ENCODE measurements at regions not wholly inside any gene's neighbourhood (a gene's known extent, or its start where the extent isn't known, plus 50 kb on each side); places are given as distances from the start of the nearest gene placed in this dataset.
A peak's percentile ranks its signal among the peaks of the same experiment; 100 is the strongest.

DNA sequence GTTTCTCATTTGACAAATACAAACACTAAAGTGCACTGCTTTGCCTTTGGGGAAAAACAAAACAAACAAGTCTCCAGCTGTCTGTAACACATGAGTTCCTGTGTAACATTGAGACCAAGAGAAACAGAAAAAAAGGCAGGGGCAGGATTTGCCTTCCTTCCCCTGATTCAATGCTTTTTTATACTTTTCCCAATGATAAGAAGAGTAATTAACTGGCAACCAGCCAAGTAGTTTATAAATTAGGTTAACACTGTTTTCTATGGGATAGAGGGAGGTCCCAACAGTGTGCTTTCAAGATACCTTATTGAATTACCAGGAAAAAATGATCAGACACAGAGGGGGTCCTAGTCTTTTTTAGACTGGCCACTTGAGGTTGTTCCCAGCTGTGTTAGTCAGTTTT is 346.8 kb downstream of the TRIM36 start:
- DNase-seq = no peak
- Histone ChIP-seq H3K27ac (no peak overlapping the region), H3K4me1 (no peaks in the 10 kb centered on the region), H3K4me3 (no peak overlapping the region), H3K9me3 (no peaks in the 10 kb centered on the region), H3K36me3 (no peaks in the 10 kb centered on the region), H3K27me3 (no peaks in the 10 kb centered on the region), H3K9ac (ENCODE audit: low read depth in 2 of 2, low read length in 2 of 2) (no peak overlapping the region)
- TF ChIP-seq CTCF (IDR thresholded peaks at IDR 0.05) = no peak
- intact Hi-C loops (cut with DNase I) = no loop called here

DNA sequence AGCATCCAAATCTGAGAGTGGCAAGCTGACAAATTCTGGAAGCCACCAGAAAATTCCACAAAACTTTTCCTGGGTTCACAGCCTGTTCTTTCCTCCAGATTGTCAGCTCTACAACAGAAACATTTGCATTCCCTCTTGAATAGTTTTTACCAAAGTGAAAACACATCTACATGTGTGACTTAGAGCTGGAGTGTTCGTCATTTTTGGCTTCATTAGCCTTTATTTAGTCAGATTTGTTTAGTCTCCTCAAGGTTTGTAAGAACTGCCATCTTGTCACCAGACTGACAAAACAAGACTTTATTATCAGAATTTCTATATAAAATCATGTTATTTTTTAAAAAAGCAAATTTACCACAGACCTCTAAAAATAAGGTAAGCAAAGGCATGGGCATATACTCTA is 347.3 kb downstream of the TRIM36 start:
- Histone ChIP-seq H3K27me3 (no peaks in the 10 kb centered on the region), H3K9me3 (no peaks in the 10 kb centered on the region)
- no peak for TF ChIP-seq CTCF (IDR thresholded peaks at IDR 0.05)

GRCh38 chr5:114790403-114790792 is 379.3 kb downstream of the TRIM36 start:
- Histone ChIP-seq H3K27me3 (no peaks in the 10 kb centered on the region), H3K27ac (no peak overlapping the region), H3K4me1 (no peaks in the 10 kb centered on the region), H3K9me3 (no peaks in the 10 kb centered on the region), H3K4me3 (no peak overlapping the region), H3K36me3 (no peaks in the 10 kb centered on the region), H3K9ac (ENCODE audit: low read depth in 2 of 2, low read length in 2 of 2) (no peak overlapping the region)
- no peak for DNase-seq
- TF ChIP-seq CTCF (IDR thresholded peaks at IDR 0.05) = no peak
- intact Hi-C loops (cut with DNase I) = no loop called here

More for the DNA sequence above, 347.3 kb downstream of the TRIM36 start:
- intact Hi-C loops (cut with DNase I) = no loop called here
- Histone ChIP-seq H3K9ac (ENCODE audit: low read depth in 2 of 2, low read length in 2 of 2) (no peak overlapping the region), H3K4me1 (no peaks in the 10 kb centered on the region), H3K4me3 (no peak overlapping the region), H3K27ac (no peak overlapping the region), H3K36me3 (no peaks in the 10 kb centered on the region)
- DNase-seq = no peak

- Histone ChIP-seq H3K36me3 (no peaks in the 10 kb centered on the region), H3K27ac (no peak overlapping the region), H3K4me1 (no peaks in the 10 kb centered on the region), H3K27me3 (no peaks in the 10 kb centered on the region), H3K9ac (ENCODE audit: low read depth in 2 of 2, low read length in 2 of 2) (no peak overlapping the region), H3K9me3 (no peaks in the 10 kb centered on the region), H3K4me3 (no peak overlapping the region)
- intact Hi-C loops (cut with DNase I) = no loop called here
- TF ChIP-seq CTCF (IDR thresholded peaks at IDR 0.05) = peak; percentile 27
- DNase-seq = no peak
Measured at GRCh38 chr5:114789773-114790402, 379.8 kb downstream of the TRIM36 start.

- Histone ChIP-seq H3K36me3 (no peaks in the 10 kb centered on the region), H3K27ac (no peak overlapping the region), H3K9ac (ENCODE audit: low read depth in 2 of 2, low read length in 2 of 2) (no peak overlapping the region), H3K4me3 (no peak overlapping the region), H3K27me3 (no peaks in the 10 kb centered on the region), H3K9me3 (no peaks in the 10 kb centered on the region), H3K4me1 (no peaks in the 10 kb centered on the region)
- TF ChIP-seq CTCF (IDR thresholded peaks at IDR 0.05) = no peak
- intact Hi-C loops (cut with DNase I) = no loop called here
- DNase-seq = no peak
Measured at GRCh38 chr5:114782869-114783268, 386.8 kb downstream of the TRIM36 start.

Measured in colonic mucosa (tissue), 4 donors.